ENCODE measurements at regions not wholly inside any gene's neighbourhood (a gene's known extent, or its start where the extent isn't known, plus 50 kb on each side); places are given as distances from the start of the nearest gene placed in this dataset.

DNA sequence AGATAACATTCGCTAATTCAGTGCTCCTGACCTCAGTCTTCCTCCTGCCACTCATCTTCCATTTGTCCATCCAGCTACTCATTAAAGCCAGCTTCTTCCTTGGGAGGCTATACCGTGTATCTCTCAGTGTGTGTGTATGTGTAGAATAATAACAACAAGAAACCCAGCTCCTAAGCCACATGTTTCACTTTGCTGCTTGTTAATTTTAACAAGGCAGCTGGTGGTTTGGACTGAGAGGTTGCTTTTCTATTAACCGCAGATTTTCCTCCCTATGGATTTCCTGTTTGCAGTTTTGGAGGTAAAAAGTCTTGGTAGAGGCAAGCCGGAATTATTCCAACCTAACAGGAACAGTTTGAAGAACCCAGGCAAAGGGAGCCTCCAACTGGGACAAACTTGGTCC is 165.0 kb downstream of the ADAMTS15 start:
- WGBS, 2 donors: 87 to 93% methylated on average over 4 of the region's 4 CpGs
- no peak for DNase-seq
- no peak for TF ChIP-seq POLR2A (IDR thresholded peaks at IDR 0.05)
- TF ChIP-seq, protein P1, sequence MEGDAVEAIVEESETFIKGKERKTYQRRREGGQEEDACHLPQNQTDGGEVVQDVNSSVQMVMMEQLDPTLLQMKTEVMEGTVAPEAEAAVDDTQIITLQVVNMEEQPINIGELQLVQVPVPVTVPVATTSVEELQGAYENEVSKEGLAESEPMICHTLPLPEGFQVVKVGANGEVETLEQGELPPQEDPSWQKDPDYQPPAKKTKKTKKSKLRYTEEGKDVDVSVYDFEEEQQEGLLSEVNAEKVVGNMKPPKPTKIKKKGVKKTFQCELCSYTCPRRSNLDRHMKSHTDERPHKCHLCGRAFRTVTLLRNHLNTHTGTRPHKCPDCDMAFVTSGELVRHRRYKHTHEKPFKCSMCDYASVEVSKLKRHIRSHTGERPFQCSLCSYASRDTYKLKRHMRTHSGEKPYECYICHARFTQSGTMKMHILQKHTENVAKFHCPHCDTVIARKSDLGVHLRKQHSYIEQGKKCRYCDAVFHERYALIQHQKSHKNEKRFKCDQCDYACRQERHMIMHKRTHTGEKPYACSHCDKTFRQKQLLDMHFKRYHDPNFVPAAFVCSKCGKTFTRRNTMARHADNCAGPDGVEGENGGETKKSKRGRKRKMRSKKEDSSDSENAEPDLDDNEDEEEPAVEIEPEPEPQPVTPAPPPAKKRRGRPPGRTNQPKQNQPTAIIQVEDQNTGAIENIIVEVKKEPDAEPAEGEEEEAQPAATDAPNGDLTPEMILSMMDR (IDR thresholded peaks at IDR 0.05): no peak
- H3K36me3 ChIP-seq (ENCODE audit: low read depth, missing control alignments): no peaks in the 10 kb centered on the region
- H3K27me3 ChIP-seq: no peaks in the 10 kb centered on the region
- intact Hi-C loops (cut with DNase I; ENCODE audit: low total_unique reads): no loop called here
- no peaks in the 10 kb centered on the region for H3K9me3 ChIP-seq
- H3K4me3 ChIP-seq: no peak overlapping the region
- H3K27ac ChIP-seq: no peak overlapping the region
- H3K4me1 ChIP-seq: peaks cover 10% of the 10 kb centered on the region

DNA sequence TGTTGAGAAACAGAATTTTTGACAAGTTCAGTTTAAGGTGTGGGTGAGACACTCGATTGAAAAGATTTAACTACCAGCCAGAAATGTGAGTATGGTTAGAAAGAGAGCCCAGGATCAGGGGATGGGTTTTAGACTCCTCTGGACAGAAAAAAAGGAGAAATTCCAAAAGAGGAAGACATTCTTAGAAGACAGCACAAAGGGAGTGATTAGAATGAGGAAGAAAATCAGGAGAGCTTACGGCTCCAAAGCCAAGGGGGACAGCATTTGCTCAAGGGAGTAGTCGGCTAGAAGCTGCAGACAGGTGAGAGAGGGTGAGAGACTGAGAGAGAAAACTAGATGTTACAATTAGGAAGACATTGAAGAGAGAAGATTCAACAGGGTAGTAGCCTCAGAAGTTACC is 166.1 kb downstream of the ADAMTS15 start:
- no peak for DNase-seq
- intact Hi-C loops (cut with DNase I; ENCODE audit: low total_unique reads): no loop called here
- Histone ChIP-seq H3K9me3 (no peaks in the 10 kb centered on the region), H3K4me1 (peaks cover 6% of the 10 kb centered on the region), H3K27me3 (no peaks in the 10 kb centered on the region), H3K4me3 (no peak overlapping the region), H3K36me3 (ENCODE audit: low read depth, missing control alignments) (no peaks in the 10 kb centered on the region), H3K27ac (no peak overlapping the region)
- 89 to 91% methylated on average over 3 of the region's 3 CpGs for WGBS, 2 donors
- no peak for TF ChIP-seq POLR2A (IDR thresholded peaks at IDR 0.05)
- TF ChIP-seq, protein P1 (IDR thresholded peaks at IDR 0.05): no peak

DNA sequence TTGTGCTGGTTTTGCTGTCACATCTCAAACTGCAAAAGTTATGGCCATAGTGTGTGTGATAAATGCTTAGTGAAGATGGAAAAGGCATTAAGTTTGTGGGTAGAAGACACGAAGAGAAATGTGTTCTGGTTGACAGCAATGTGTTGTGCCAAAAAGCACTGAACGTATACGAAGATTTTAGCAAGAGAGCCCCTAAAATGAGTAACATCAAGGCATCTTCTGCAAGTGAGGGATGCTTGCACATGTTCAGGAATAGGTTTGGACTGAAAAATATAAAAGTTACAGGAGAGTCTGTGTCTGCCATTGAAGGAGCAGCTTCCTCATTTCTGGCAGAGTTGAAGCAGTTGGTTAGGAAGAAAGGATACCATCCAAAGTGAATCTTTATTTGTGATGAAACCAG is 167.1 kb downstream of the ADAMTS15 start:
- no peaks in the 10 kb centered on the region for H3K36me3 ChIP-seq (ENCODE audit: low read depth, missing control alignments)
- no peaks in the 10 kb centered on the region for H3K9me3 ChIP-seq
- no peaks in the 10 kb centered on the region for H3K27me3 ChIP-seq
- 72 to 86% methylated on average over 3 of the region's 3 CpGs for WGBS, 2 donors
- H3K4me1 ChIP-seq: no peaks in the 10 kb centered on the region
- TF ChIP-seq POLR2A (IDR thresholded peaks at IDR 0.05): no peak
- TF ChIP-seq, protein P1 (IDR thresholded peaks at IDR 0.05): no peak
- DNase-seq: no peak
- no peak overlapping the region for H3K27ac ChIP-seq
- H3K4me3 ChIP-seq: no peak overlapping the region
- intact Hi-C loops (cut with DNase I; ENCODE audit: low total_unique reads): no loop called here

DNA sequence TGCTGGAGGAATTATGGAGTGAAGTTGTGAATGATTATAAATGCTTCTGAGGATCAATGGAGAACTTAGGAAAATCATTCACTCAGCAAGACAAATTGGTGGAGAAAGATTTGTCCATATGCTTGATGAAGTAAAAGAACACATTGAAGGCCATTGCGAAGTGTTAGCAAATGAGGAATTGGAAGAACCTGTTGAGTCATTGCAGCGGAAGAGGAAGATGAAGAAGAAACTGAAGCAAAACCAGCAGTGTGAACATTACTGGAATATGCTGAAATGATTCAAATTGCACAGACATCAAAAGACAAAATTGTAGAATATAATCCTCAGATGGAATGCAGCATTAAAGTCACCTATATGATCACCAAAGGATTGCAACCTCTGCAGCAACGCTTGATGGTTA is 168.1 kb downstream of the ADAMTS15 start:
- Histone ChIP-seq H3K9me3 (no peaks in the 10 kb centered on the region), H3K27me3 (no peaks in the 10 kb centered on the region), H3K4me3 (no peak overlapping the region), H3K4me1 (no peaks in the 10 kb centered on the region), H3K36me3 (ENCODE audit: low read depth, missing control alignments) (no peaks in the 10 kb centered on the region), H3K27ac (no peak overlapping the region)
- TF ChIP-seq POLR2A (IDR thresholded peaks at IDR 0.05): no peak
- TF ChIP-seq, protein P1 (IDR thresholded peaks at IDR 0.05): no peak
- no peak for DNase-seq
- intact Hi-C loops (cut with DNase I; ENCODE audit: low total_unique reads): no loop called here
- 85 to 88% methylated on average over 3 of the region's 3 CpGs for WGBS, 2 donors

DNA sequence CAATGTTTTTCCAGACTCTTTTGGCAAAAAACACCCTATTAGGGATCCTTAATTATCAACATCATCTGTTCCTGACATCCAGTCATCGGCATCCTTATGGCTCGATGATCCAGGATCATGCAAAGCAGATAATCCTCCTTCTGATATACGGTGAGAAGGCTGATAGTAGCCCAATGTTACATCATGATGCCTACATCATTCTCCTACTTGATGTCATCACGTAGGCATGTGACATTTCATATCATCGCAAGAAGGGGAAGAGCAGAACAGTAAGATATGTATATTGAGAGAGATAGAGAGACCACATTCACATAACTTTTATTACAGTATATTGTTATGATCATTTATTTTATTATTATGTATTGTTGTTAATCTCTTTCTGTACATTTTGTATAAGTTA is 168.6 kb downstream of the ADAMTS15 start:
- H3K36me3 ChIP-seq (ENCODE audit: low read depth, missing control alignments): no peaks in the 10 kb centered on the region
- no peak overlapping the region for H3K27ac ChIP-seq
- intact Hi-C loops (cut with DNase I; ENCODE audit: low total_unique reads): no loop called here
- no peak for DNase-seq
- H3K4me1 ChIP-seq: no peaks in the 10 kb centered on the region
- H3K27me3 ChIP-seq: no peaks in the 10 kb centered on the region
- no peak for TF ChIP-seq POLR2A (IDR thresholded peaks at IDR 0.05)
- 82 to 91% methylated on average over 5 of the region's 5 CpGs for WGBS, 2 donors
- H3K9me3 ChIP-seq: no peaks in the 10 kb centered on the region
- H3K4me3 ChIP-seq: no peak overlapping the region
